GM12873 (cell line): ENCODE measurements at regions not wholly inside any gene's neighbourhood (a gene's known extent, or its start where the extent isn't known, plus 50 kb on each side); places are given as distances from the start of the nearest gene placed in this dataset.

ENCODE experiments used
- CTCF ChIP-seq: IDR thresholded peaks from 2 replicates; pipeline ENCODE4 v1.5.1; 2012; ENCODE audit warnings: low read depth, mild to moderate bottlenecking, moderate library complexity, low read length, control low read depth; ENCODE audit not compliant: insufficient read depth; ENCODE audit errors: missing control alignments

- peak; percentile 41 for TF ChIP-seq CTCF
These were observed 156.6 kb downstream of the GATB start for GRCh38 chr4:151604238-151604637.

GRCh38 chr4:151605215-151605614 is 155.6 kb downstream of the GATB start:
- no peak for TF ChIP-seq CTCF

GRCh38 chr4:151606061-151606460 is 154.7 kb downstream of the GATB start:
- TF ChIP-seq CTCF, result no peak

- TF ChIP-seq CTCF, result no peak
These were observed 150.6 kb downstream of the GATB start for GRCh38 chr4:151610229-151610628.

- no peak for TF ChIP-seq CTCF
These were observed 148.8 kb downstream of the GATB start for GRCh38 chr4:151611960-151612359.

GRCh38 chr4:151613290-151613689 is 147.5 kb downstream of the GATB start:
- no peak for TF ChIP-seq CTCF

GRCh38 chr4:151614561-151614960 is 146.2 kb downstream of the GATB start:
- no peak for TF ChIP-seq CTCF
